Transverse colon (tissue), 4 donors: ENCODE measurements at regions not wholly inside any gene's neighbourhood (a gene's known extent, or its start where the extent isn't known, plus 50 kb on each side); places are given as distances from the start of the nearest gene placed in this dataset.

Experiments
- DNase-seq: peaks from one replicate; pipeline ENCODE4 v3.0.0-alpha.2; 2019
- H3K27ac ChIP-seq, 4 donors: fragments of 200-600 bp; sonication (generic); 2 replicates each; pipeline ENCODE4 v1.5.1; 2016 to 2018; ENCODE audit warnings: inconsistent platforms in 4 of 4
- H3K27me3 ChIP-seq: fragments of 200-600 bp; sonication (generic); 2 replicates; pipeline ENCODE4 v1.5.1; 2017; ENCODE audit warnings: inconsistent platforms
- H3K36me3 ChIP-seq, 4 donors: fragments of 200-600 bp; sonication (generic); 2 replicates each; pipeline ENCODE4 v1.5.1; 2017 to 2019; ENCODE audit warnings: inconsistent platforms in 4 of 4
- H3K4me1 ChIP-seq, 4 donors: fragments of 200-600 bp; sonication (generic); 2 replicates each; pipeline ENCODE4 v1.5.1; 2017 to 2020; ENCODE audit warnings: inconsistent platforms in 4 of 4
- H3K4me3 ChIP-seq, 4 donors: fragments of 200-600 bp; sonication (generic); 1 replicate in 1 of 4; 2 replicates in 3 of 4; pipeline versions ENCODE4 v1.5.1 to v1.6.1; 2017 to 2019; ENCODE audit warnings: inconsistent platforms in 4 of 4
- H3K9me3 ChIP-seq, 2 donors: fragments of 200-600 bp; sonication (generic); 2 replicates each; pipeline ENCODE4 v1.5.1; 2017 to 2019; ENCODE audit warnings: inconsistent platforms in 2 of 2
- CTCF ChIP-seq, 5 experiments: fragments of 200-600 bp in 3 of 5; fragments of 450-650 bp in 2 of 5; sonication (generic) in 3 of 5; IDR thresholded peaks; 1 replicate in 2 of 5; 2 replicates in 3 of 5; pipeline ENCODE4 v1.5.1; 2016 to 2017; ENCODE audit warnings: antibody characterized with exemption in 5 of 5, inconsistent platforms in 3 of 5, mild to moderate bottlenecking in 2 of 5, moderate library complexity in 1 of 5
- EP300 ChIP-seq: sonication (generic); formaldehyde crosslinking; IDR thresholded peaks from one replicate; pipeline ENCODE4 v1.6.1; 2017; ENCODE audit warnings: antibody characterized with exemption, low read depth
- POLR2A ChIP-seq: fragments of 450-650 bp; IDR thresholded peaks from one replicate; pipeline ENCODE4 v1.6.1; 2016; ENCODE audit warnings: antibody characterized with exemption, mild to moderate bottlenecking, moderate library complexity
- POLR2AphosphoS5 ChIP-seq, 3 donors: sonication (generic); formaldehyde crosslinking; IDR thresholded peaks; one replicate each; pipeline ENCODE4 v1.6.1; 2016; ENCODE audit warnings: antibody characterized with exemption in 3 of 3
- WGBS, 2 donors: methylation state at CpG; one replicate each; pipeline ENCODE4 v1.1.5; 2018; ENCODE audit warnings: low coverage in 1 of 2; 5-methylcytosine and 5-hydroxymethylcytosine counted together
- in situ Hi-C, 4 donors: fragments of 200-750 bp; cut with MboI; loops; one replicate each; pipeline versions ENCODE4 v1.15.0 to v1.15.1; 2017; ENCODE audit warnings: low sequenced_read_pairs in 3 of 4, low pct_ligation_motif_present in 1 of 4, low pct_unique_long_range_greater_than_20kb in 1 of 4
- intact Hi-C: fragments of 100-400 bp; cut with DNase I; formaldehyde crosslinking; loops from one replicate; pipeline ENCODE4 v1.15.1; 2023; ENCODE audit warnings: low total_unique reads

GRCh38 chr2:142754182-142754581, 123.3 kb upstream of the KYNU start:
- Histone ChIP-seq H3K4me1 (no peaks in the 10 kb centered on the region), H3K4me3 (no peak overlapping the region), H3K27ac (no peak overlapping the region), H3K9me3 (no peaks in the 10 kb centered on the region), H3K27me3 (no peaks in the 10 kb centered on the region), H3K36me3 (no peaks in the 10 kb centered on the region)
- DNase-seq, result no peak
- intact Hi-C loops (no loop called here), in situ Hi-C loops (no loop called here)
- TF ChIP-seq POLR2A (no peak), EP300 (no peak), POLR2AphosphoS5 (IDR thresholded peaks at IDR 0.05) (no peak), CTCF (IDR thresholded peaks at IDR 0.05) (no peak)
- 46 to 55% methylated on average over 1 of the region's 1 CpG for WGBS, 2 donors

DNA sequence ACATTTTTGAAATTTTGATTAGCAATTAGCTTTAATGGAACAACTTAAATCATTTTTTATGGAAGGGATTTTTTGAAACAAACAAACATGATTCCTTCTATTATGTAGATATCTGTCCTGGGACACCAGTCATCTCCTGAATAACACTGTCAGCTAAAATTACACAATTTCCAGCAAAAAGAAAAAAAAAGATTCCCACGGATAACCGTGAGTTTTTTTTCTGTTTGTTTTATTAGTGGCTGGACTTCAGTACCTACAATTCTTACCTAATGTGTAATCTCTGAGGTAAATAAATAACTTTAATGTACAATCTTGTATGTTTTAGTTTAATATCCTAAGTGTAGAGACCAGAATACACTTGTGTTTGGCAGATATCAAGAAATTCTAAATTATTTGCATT, 126.6 kb upstream of the KYNU start:
- Histone ChIP-seq H3K36me3 (no peaks in the 10 kb centered on the region), H3K9me3 (no peaks in the 10 kb centered on the region), H3K4me3 (no peak overlapping the region), H3K27me3 (no peaks in the 10 kb centered on the region), H3K27ac (no peak overlapping the region), H3K4me1 (no peaks in the 10 kb centered on the region)
- no peak for DNase-seq
- intact Hi-C loops (no loop called here), in situ Hi-C loops (no loop called here)
- WGBS, 2 donors, result 45 to 54% methylated on average over 2 of the region's 2 CpGs
- TF ChIP-seq POLR2AphosphoS5 (IDR thresholded peaks at IDR 0.05) (no peak), CTCF (IDR thresholded peaks at IDR 0.05) (no peak), POLR2A (no peak), EP300 (no peak)

DNA sequence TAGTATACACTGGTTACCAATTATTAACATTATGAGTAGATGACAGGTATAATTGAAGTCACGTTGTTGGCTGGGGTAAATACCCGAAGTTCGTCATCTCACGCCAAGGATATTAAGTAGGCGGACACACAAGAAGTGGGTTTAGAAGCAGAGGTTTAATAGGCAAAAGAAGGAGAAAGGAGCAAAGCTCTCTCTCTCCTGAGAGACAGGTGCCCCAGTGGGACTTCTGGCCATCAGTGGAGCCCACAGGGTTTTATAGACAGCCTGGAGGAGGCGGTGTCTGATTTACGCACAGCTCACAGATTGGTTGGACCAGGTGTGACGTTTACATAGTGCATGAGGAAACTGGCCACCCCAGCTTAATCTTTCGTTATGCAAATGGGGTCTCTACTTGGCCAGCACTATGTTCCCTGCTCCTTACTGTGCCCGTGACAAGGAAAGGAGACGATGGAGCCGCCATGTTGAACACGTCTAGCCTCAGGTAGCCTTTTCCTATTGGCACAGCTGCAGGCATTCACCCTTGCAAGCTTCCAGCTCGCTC, 128.8 kb upstream of the KYNU start:
- DNase-seq, result no peak
- TF ChIP-seq POLR2A (no peak), CTCF (IDR thresholded peaks at IDR 0.05) (no peak), POLR2AphosphoS5 (IDR thresholded peaks at IDR 0.05) (no peak), EP300 (no peak)
- Histone ChIP-seq H3K4me1 (no peaks in the 10 kb centered on the region), H3K4me3 (no peak overlapping the region), H3K27me3 (no peaks in the 10 kb centered on the region), H3K36me3 (no peaks in the 10 kb centered on the region), H3K9me3 (no peaks in the 10 kb centered on the region), H3K27ac (no peak overlapping the region)
- intact Hi-C loops (no loop called here), in situ Hi-C loops (no loop called here)
- 89 to 92% methylated on average over 8 to 14 of the region's 14 CpGs for WGBS, 2 donors

DNA sequence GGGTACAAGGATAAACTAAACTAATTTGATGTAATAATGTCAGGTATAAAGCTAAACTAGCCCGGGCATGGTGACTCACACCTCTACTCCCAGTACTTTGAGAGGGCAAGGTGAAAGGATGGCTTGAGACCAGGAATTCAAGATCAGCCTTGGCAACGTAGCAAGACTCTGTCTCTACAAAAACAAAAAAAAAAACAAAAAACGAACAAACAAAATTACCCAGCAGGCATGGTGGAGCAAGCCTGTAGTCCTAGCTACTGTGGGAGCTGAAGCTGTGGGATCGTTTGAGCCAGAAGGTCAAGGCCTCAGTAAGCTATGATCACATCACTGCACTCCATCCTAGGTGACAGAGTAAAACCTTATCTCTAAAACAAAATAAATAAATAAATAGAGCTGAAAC, 131.8 kb upstream of the KYNU start:
- DNase-seq, result no peak
- 42 to 61% methylated on average over 2 to 4 of the region's 4 CpGs for WGBS, 2 donors
- Histone ChIP-seq H3K4me3 (no peak overlapping the region), H3K4me1 (no peaks in the 10 kb centered on the region), H3K9me3 (no peaks in the 10 kb centered on the region), H3K36me3 (no peaks in the 10 kb centered on the region), H3K27ac (no peak overlapping the region), H3K27me3 (no peaks in the 10 kb centered on the region)
- intact Hi-C loops, result no loop called here
- in situ Hi-C loops, result no loop called here
- TF ChIP-seq POLR2AphosphoS5 (IDR thresholded peaks at IDR 0.05), result no peak
- TF ChIP-seq POLR2A, result no peak
- no peak for TF ChIP-seq CTCF (IDR thresholded peaks at IDR 0.05)
- TF ChIP-seq EP300, result no peak
